ENCODE measurements at regions not wholly inside any gene's neighbourhood (a gene's known extent, or its start where the extent isn't known, plus 50 kb on each side); places are given as distances from the start of the nearest gene placed in this dataset.

- no peaks in the 10 kb centered on the region for H3K9me3 ChIP-seq (ENCODE audit: insufficient read depth, low read length)
- H3K27me3 ChIP-seq (ENCODE audit: insufficient read depth, insufficient read length), result no peaks in the 10 kb centered on the region
- no peaks in the 10 kb centered on the region for H3K4me1 ChIP-seq (ENCODE audit: insufficient read depth, insufficient read length)
- no peak overlapping the region for H3K9ac ChIP-seq (ENCODE audit: insufficient read length, low read depth)
- no peaks in the 10 kb centered on the region for H3K36me3 ChIP-seq (ENCODE audit: insufficient read depth, insufficient read length, low read length)
- no peak for TF ChIP-seq YY1 (IDR thresholded peaks at IDR 0.05; ENCODE audit: insufficient read depth, insufficient read length)
- no peak for TF ChIP-seq SUZ12 (IDR thresholded peaks at IDR 0.05; ENCODE audit: extremely low read depth, insufficient read depth, insufficient read length)
- TF ChIP-seq ZNF274 (IDR thresholded peaks at IDR 0.05; ENCODE audit: low read depth, low read length), result no peak
- DNase-seq (ENCODE audit: low read depth, low spot score), result no peak
- no peak overlapping the region for H3K4me3 ChIP-seq (ENCODE audit: insufficient read length, low read depth)
Measured at GRCh38 chr6:81480139-81480538, 272.3 kb downstream of the TENT5A start.

GRCh38 chr6:81476881-81477280, 275.6 kb downstream of the TENT5A start:
- no peak for TF ChIP-seq ZNF274 (IDR thresholded peaks at IDR 0.05; ENCODE audit: low read depth, low read length)
- Histone ChIP-seq H3K9me3 (ENCODE audit: insufficient read depth, low read length) (no peaks in the 10 kb centered on the region), H3K9ac (ENCODE audit: insufficient read length, low read depth) (no peak overlapping the region), H3K27me3 (ENCODE audit: insufficient read depth, insufficient read length) (no peaks in the 10 kb centered on the region), H3K36me3 (ENCODE audit: insufficient read depth, insufficient read length, low read length) (no peaks in the 10 kb centered on the region), H3K4me3 (ENCODE audit: insufficient read length, low read depth) (no peak overlapping the region), H3K4me1 (ENCODE audit: insufficient read depth, insufficient read length) (no peaks in the 10 kb centered on the region)
- DNase-seq (ENCODE audit: low read depth, low spot score), result no peak

GRCh38 chr6:81475646-81476045, 276.8 kb downstream of the TENT5A start:
- H3K9ac ChIP-seq (ENCODE audit: insufficient read length, low read depth), result no peak overlapping the region
- no peaks in the 10 kb centered on the region for H3K27me3 ChIP-seq (ENCODE audit: insufficient read depth, insufficient read length)
- H3K9me3 ChIP-seq (ENCODE audit: insufficient read depth, low read length), result no peaks in the 10 kb centered on the region
- DNase-seq (ENCODE audit: low read depth, low spot score), result no peak
- H3K36me3 ChIP-seq (ENCODE audit: insufficient read depth, insufficient read length, low read length), result no peaks in the 10 kb centered on the region
- no peak overlapping the region for H3K4me3 ChIP-seq (ENCODE audit: insufficient read length, low read depth)
- H3K4me1 ChIP-seq (ENCODE audit: insufficient read depth, insufficient read length), result no peaks in the 10 kb centered on the region
- no peak for TF ChIP-seq YY1 (IDR thresholded peaks at IDR 0.05; ENCODE audit: insufficient read depth, insufficient read length)
- TF ChIP-seq SUZ12 (IDR thresholded peaks at IDR 0.05; ENCODE audit: extremely low read depth, insufficient read depth, insufficient read length), result no peak
- no peak for TF ChIP-seq ZNF274 (IDR thresholded peaks at IDR 0.05; ENCODE audit: low read depth, low read length)

- H3K9ac ChIP-seq (ENCODE audit: insufficient read length, low read depth), result no peak overlapping the region
- H3K4me3 ChIP-seq (ENCODE audit: insufficient read length, low read depth), result no peak overlapping the region
- TF ChIP-seq SUZ12 (IDR thresholded peaks at IDR 0.05; ENCODE audit: extremely low read depth, insufficient read depth, insufficient read length), result no peak
- TF ChIP-seq ZNF274 (IDR thresholded peaks at IDR 0.05; ENCODE audit: low read depth, low read length), result no peak
- no peak for TF ChIP-seq YY1 (IDR thresholded peaks at IDR 0.05; ENCODE audit: insufficient read depth, insufficient read length)
- H3K27me3 ChIP-seq (ENCODE audit: insufficient read depth, insufficient read length), result no peaks in the 10 kb centered on the region
- no peaks in the 10 kb centered on the region for H3K9me3 ChIP-seq (ENCODE audit: insufficient read depth, low read length)
- no peaks in the 10 kb centered on the region for H3K4me1 ChIP-seq (ENCODE audit: insufficient read depth, insufficient read length)
- H3K36me3 ChIP-seq (ENCODE audit: insufficient read depth, insufficient read length, low read length), result no peaks in the 10 kb centered on the region
- DNase-seq (ENCODE audit: low read depth, low spot score), result peak; percentile 6
Measured at GRCh38 chr6:81465859-81466258, 286.6 kb downstream of the TENT5A start.

GRCh38 chr6:81456416-81456815, 296.1 kb downstream of the TENT5A start:
- no peaks in the 10 kb centered on the region for H3K27me3 ChIP-seq (ENCODE audit: insufficient read depth, insufficient read length)
- H3K4me1 ChIP-seq (ENCODE audit: insufficient read depth, insufficient read length), result no peaks in the 10 kb centered on the region
- no peak for TF ChIP-seq ZNF274 (IDR thresholded peaks at IDR 0.05; ENCODE audit: low read depth, low read length)
- H3K36me3 ChIP-seq (ENCODE audit: insufficient read depth, insufficient read length, low read length), result no peaks in the 10 kb centered on the region
- H3K4me3 ChIP-seq (ENCODE audit: insufficient read length, low read depth), result no peak overlapping the region
- H3K9ac ChIP-seq (ENCODE audit: insufficient read length, low read depth), result no peak overlapping the region
- H3K9me3 ChIP-seq (ENCODE audit: insufficient read depth, low read length), result no peaks in the 10 kb centered on the region
- DNase-seq (ENCODE audit: low read depth, low spot score), result no peak

GRCh38 chr6:81455641-81456040, 296.8 kb downstream of the TENT5A start:
- Histone ChIP-seq H3K27me3 (ENCODE audit: insufficient read depth, insufficient read length) (no peaks in the 10 kb centered on the region), H3K36me3 (ENCODE audit: insufficient read depth, insufficient read length, low read length) (no peaks in the 10 kb centered on the region)

GRCh38 chr6:81451787-81452186, 300.7 kb downstream of the TENT5A start:
- no peak for TF ChIP-seq SUZ12 (IDR thresholded peaks at IDR 0.05; ENCODE audit: extremely low read depth, insufficient read depth, insufficient read length)
- TF ChIP-seq YY1 (IDR thresholded peaks at IDR 0.05; ENCODE audit: insufficient read depth, insufficient read length), result no peak
- no peak for TF ChIP-seq ZNF274 (IDR thresholded peaks at IDR 0.05; ENCODE audit: low read depth, low read length)
- Histone ChIP-seq H3K9me3 (ENCODE audit: insufficient read depth, low read length) (no peaks in the 10 kb centered on the region), H3K27me3 (ENCODE audit: insufficient read depth, insufficient read length) (no peaks in the 10 kb centered on the region), H3K4me3 (ENCODE audit: insufficient read length, low read depth) (no peak overlapping the region), H3K9ac (ENCODE audit: insufficient read length, low read depth) (no peak overlapping the region), H3K36me3 (ENCODE audit: insufficient read depth, insufficient read length, low read length) (no peaks in the 10 kb centered on the region), H3K4me1 (ENCODE audit: insufficient read depth, insufficient read length) (no peaks in the 10 kb centered on the region)
- no peak for DNase-seq (ENCODE audit: low read depth, low spot score)

More at GRCh38 chr6:81455641-81456040, 296.8 kb downstream of the TENT5A start:
- Histone ChIP-seq H3K4me1 (ENCODE audit: insufficient read depth, insufficient read length) (no peaks in the 10 kb centered on the region), H3K4me3 (ENCODE audit: insufficient read length, low read depth) (no peak overlapping the region), H3K9ac (ENCODE audit: insufficient read length, low read depth) (no peak overlapping the region), H3K9me3 (ENCODE audit: insufficient read depth, low read length) (no peaks in the 10 kb centered on the region)
- TF ChIP-seq YY1 (IDR thresholded peaks at IDR 0.05; ENCODE audit: insufficient read depth, insufficient read length) (no peak), ZNF274 (IDR thresholded peaks at IDR 0.05; ENCODE audit: low read depth, low read length) (no peak), SUZ12 (IDR thresholded peaks at IDR 0.05; ENCODE audit: extremely low read depth, insufficient read depth, insufficient read length) (no peak)
- DNase-seq (ENCODE audit: low read depth, low spot score), result no peak

- Histone ChIP-seq H3K4me3 (ENCODE audit: insufficient read length, low read depth) (no peak overlapping the region), H3K27me3 (ENCODE audit: insufficient read depth, insufficient read length) (no peaks in the 10 kb centered on the region), H3K9ac (ENCODE audit: insufficient read length, low read depth) (no peak overlapping the region), H3K36me3 (ENCODE audit: insufficient read depth, insufficient read length, low read length) (no peaks in the 10 kb centered on the region), H3K9me3 (ENCODE audit: insufficient read depth, low read length) (no peaks in the 10 kb centered on the region), H3K4me1 (ENCODE audit: insufficient read depth, insufficient read length) (no peaks in the 10 kb centered on the region)
- DNase-seq (ENCODE audit: low read depth, low spot score), result no peak
- TF ChIP-seq YY1 (IDR thresholded peaks at IDR 0.05; ENCODE audit: insufficient read depth, insufficient read length), result no peak
- no peak for TF ChIP-seq SUZ12 (IDR thresholded peaks at IDR 0.05; ENCODE audit: extremely low read depth, insufficient read depth, insufficient read length)
- no peak for TF ChIP-seq ZNF274 (IDR thresholded peaks at IDR 0.05; ENCODE audit: low read depth, low read length)
Measured at GRCh38 chr6:81450180-81450579, 302.3 kb downstream of the TENT5A start.

All from NT2/D1 (cell line).